ENCODE measurements at regions not wholly inside any gene's neighbourhood (a gene's known extent, or its start where the extent isn't known, plus 50 kb on each side); places are given as distances from the start of the nearest gene placed in this dataset.

DNA sequence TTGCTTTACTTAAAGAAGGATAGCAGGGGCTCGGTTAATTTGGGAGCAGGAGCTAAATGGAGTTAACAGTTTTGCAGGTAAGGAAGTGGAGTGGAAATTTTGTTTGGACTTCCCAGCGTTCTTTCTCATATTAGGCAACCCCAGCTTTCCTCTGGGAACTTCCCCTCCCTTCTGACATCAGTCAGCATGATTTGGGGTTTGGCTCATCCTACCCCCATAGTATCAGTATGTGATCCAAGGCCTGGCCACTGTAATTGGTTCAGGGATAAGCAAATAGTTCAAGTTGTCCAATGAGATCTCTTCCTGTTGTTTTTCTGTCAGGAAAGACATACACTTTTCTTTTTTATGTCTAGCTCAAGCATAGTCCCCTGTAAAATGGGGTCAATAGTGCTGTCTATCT, 125.6 kb upstream of the CDK6 start:
- TF ChIP-seq EZH2 (IDR thresholded peaks at IDR 0.05; ENCODE audit: low read depth, low read length, severe bottlenecking) (no peak), CTCF (IDR thresholded peaks at IDR 0.05; ENCODE audit: control extremely low read depth in 1 of 3, insufficient read depth in 1 of 3, low read depth in 1 of 3, low read length in 3 of 3) (no peak), CEBPB (IDR thresholded peaks at IDR 0.05; ENCODE audit: low read depth, low read length) (no peak), HDAC6 (IDR thresholded peaks at IDR 0.05; ENCODE audit: low read depth, low read length) (no peak), EP300 (IDR thresholded peaks at IDR 0.05; ENCODE audit: borderline replicate concordance in 1 of 2, low read depth in 2 of 2, low read length in 2 of 2) (no peak), GABPA (IDR thresholded peaks at IDR 0.05; ENCODE audit: borderline replicate concordance, insufficient read depth, low read length) (no peak)
- TF ChIP-seq, protein P1, sequence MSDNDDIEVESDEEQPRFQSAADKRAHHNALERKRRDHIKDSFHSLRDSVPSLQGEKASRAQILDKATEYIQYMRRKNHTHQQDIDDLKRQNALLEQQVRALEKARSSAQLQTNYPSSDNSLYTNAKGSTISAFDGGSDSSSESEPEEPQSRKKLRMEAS (IDR thresholded peaks at IDR 0.05) = no peak
